ENCODE measurements at regions not wholly inside any gene's neighbourhood (a gene's known extent, or its start where the extent isn't known, plus 50 kb on each side); places are given as distances from the start of the nearest gene placed in this dataset.

GRCh38 chr3:34687671-34688070, 889.2 kb downstream of the PDCD6IP start:
- DNase-seq = no peak

- no peak for DNase-seq
Measured at GRCh38 chr3:34696831-34697230, 898.4 kb downstream of the PDCD6IP start.

GRCh38 chr3:34703053-34703452, 904.6 kb downstream of the PDCD6IP start:
- no peak for DNase-seq

GRCh38 chr3:34724916-34725499, 914.3 kb upstream of the ARPP21 start:
- no peak for DNase-seq

- DNase-seq = no peak
Measured at GRCh38 chr3:34725774-34726173, 913.6 kb upstream of the ARPP21 start.

GRCh38 chr3:34727700-34728099, 911.6 kb upstream of the ARPP21 start:
- no peak for DNase-seq

- DNase-seq = no peak
Measured at GRCh38 chr3:34742151-34742550, 897.2 kb upstream of the ARPP21 start.

GRCh38 chr3:34758630-34759261, 880.6 kb upstream of the ARPP21 start:
- DNase-seq = no peak

- no peak for DNase-seq
Measured at GRCh38 chr3:34777386-34777785, 861.9 kb upstream of the ARPP21 start.

- no peak for DNase-seq
Measured at GRCh38 chr3:34779092-34779491, 860.2 kb upstream of the ARPP21 start.

GRCh38 chr3:34780294-34780693, 859.0 kb upstream of the ARPP21 start:
- no peak for DNase-seq

- no peak for DNase-seq
Measured at GRCh38 chr3:34780973-34781372, 858.4 kb upstream of the ARPP21 start.

GRCh38 chr3:34782871-34783270, 856.5 kb upstream of the ARPP21 start:
- DNase-seq = no peak

- no peak for DNase-seq
Measured at GRCh38 chr3:34783876-34784275, 855.4 kb upstream of the ARPP21 start.

- DNase-seq = no peak
Measured at GRCh38 chr3:34793057-34793456, 846.3 kb upstream of the ARPP21 start.

- no peak for DNase-seq
Measured at GRCh38 chr3:34807611-34808010, 831.7 kb upstream of the ARPP21 start.

GRCh38 chr3:34808287-34808686, 831.0 kb upstream of the ARPP21 start:
- DNase-seq = no peak

- DNase-seq = no peak
Measured at GRCh38 chr3:34828847-34829246, 810.5 kb upstream of the ARPP21 start.

GRCh38 chr3:34832865-34833508, 806.3 kb upstream of the ARPP21 start:
- no peak for DNase-seq

- no peak for DNase-seq
Measured at GRCh38 chr3:34837848-34838741, 801.2 kb upstream of the ARPP21 start.

GRCh38 chr3:34842706-34843480, 796.4 kb upstream of the ARPP21 start:
- DNase-seq = no peak

- no peak for DNase-seq
Measured at GRCh38 chr3:34844323-34844620, 795.1 kb upstream of the ARPP21 start.

GRCh38 chr3:34851137-34851536, 788.2 kb upstream of the ARPP21 start:
- no peak for DNase-seq
